HFFc6 (cell line): ENCODE measurements at regions not wholly inside any gene's neighbourhood (a gene's known extent, or its start where the extent isn't known, plus 50 kb on each side); places are given as distances from the start of the nearest gene placed in this dataset.

Source experiments
- DNase-seq: peaks from one replicate; pipeline ENCODE4 v3.0.0-alpha.2; 2018
- H3K27ac Mint-ChIP-seq: 2 replicates; pipeline ENCODE4 v1.8.0; 2020; ENCODE audit warnings: mild to moderate bottlenecking, mixed read lengths
- H3K27me3 Mint-ChIP-seq: 2 replicates; pipeline ENCODE4 v1.8.0; 2021; ENCODE audit warnings: mild to moderate bottlenecking, moderate library complexity, mixed read lengths; ENCODE audit not compliant: insufficient read depth
- H3K36me3 Mint-ChIP-seq: 2 replicates; pipeline ENCODE4 v1.8.0; 2021; ENCODE audit warnings: low read depth, mixed read lengths
- H3K4me1 Mint-ChIP-seq: 2 replicates; pipeline ENCODE4 v1.8.0; 2020; ENCODE audit warnings: low read depth, mixed read lengths
- H3K4me3 Mint-ChIP-seq: 2 replicates; pipeline ENCODE4 v1.8.0; 2020; ENCODE audit warnings: mild to moderate bottlenecking, moderate library complexity, mixed read lengths
- H3K9me3 Mint-ChIP-seq: 2 replicates; pipeline ENCODE4 v1.8.0; 2020; ENCODE audit warnings: mild to moderate bottlenecking, mixed read lengths
- CTCF ChIP-seq: fragments of 200-600 bp; sonication (generic); IDR thresholded peaks from 2 replicates; pipeline ENCODE4 v1.5.0; 2021; ENCODE audit warnings: antibody characterized with exemption, mild to moderate bottlenecking

- no peak for TF ChIP-seq CTCF
- no peak for DNase-seq
- peaks cover 6% of the 10 kb centered on the region for H3K4me1 Mint-ChIP-seq
- no peak overlapping the region for H3K4me3 Mint-ChIP-seq
- H3K27ac Mint-ChIP-seq: no peak overlapping the region
- no peaks in the 10 kb centered on the region for H3K27me3 Mint-ChIP-seq
- peaks cover 8% of the 10 kb centered on the region for H3K9me3 Mint-ChIP-seq
- peaks cover 10% of the 10 kb centered on the region for H3K36me3 Mint-ChIP-seq
Observed at GRCh38 chr6:121760191-121760590, 324.7 kb downstream of the GJA1 start.

GRCh38 chr6:121760745-121761144 is 325.3 kb downstream of the GJA1 start:
- H3K4me1 Mint-ChIP-seq: peaks cover 9% of the 10 kb centered on the region
- H3K27me3 Mint-ChIP-seq: no peaks in the 10 kb centered on the region
- H3K36me3 Mint-ChIP-seq: peaks cover 10% of the 10 kb centered on the region
- no peak for TF ChIP-seq CTCF
- peaks cover 8% of the 10 kb centered on the region for H3K9me3 Mint-ChIP-seq
- DNase-seq: no peak
- no peak overlapping the region for H3K4me3 Mint-ChIP-seq
- no peak overlapping the region for H3K27ac Mint-ChIP-seq

- Mint-ChIP-seq H3K27me3 (no peaks in the 10 kb centered on the region), H3K36me3 (peaks cover 10% of the 10 kb centered on the region), H3K27ac (no peak overlapping the region), H3K4me1 (peaks cover 9% of the 10 kb centered on the region), H3K9me3 (peaks cover 8% of the 10 kb centered on the region), H3K4me3 (no peak overlapping the region)
- TF ChIP-seq CTCF: no peak
- no peak for DNase-seq
Observed at GRCh38 chr6:121764493-121764892, 329.0 kb downstream of the GJA1 start.

GRCh38 chr6:121765060-121765459 is 329.6 kb downstream of the GJA1 start:
- DNase-seq: no peak
- no peak overlapping the region for H3K4me3 Mint-ChIP-seq
- no peak for TF ChIP-seq CTCF
- no peaks in the 10 kb centered on the region for H3K27me3 Mint-ChIP-seq
- H3K4me1 Mint-ChIP-seq: peaks cover 9% of the 10 kb centered on the region
- H3K9me3 Mint-ChIP-seq: peaks cover 8% of the 10 kb centered on the region
- peaks cover 10% of the 10 kb centered on the region for H3K36me3 Mint-ChIP-seq
- H3K27ac Mint-ChIP-seq: no peak overlapping the region

- Mint-ChIP-seq H3K4me3 (no peak overlapping the region), H3K36me3 (peaks cover 2% of the 10 kb centered on the region; the same call in 1 of the 2 replicates), H3K4me1 (peaks cover 17% of the 10 kb centered on the region), H3K27me3 (no peaks in the 10 kb centered on the region), H3K27ac (no peak overlapping the region), H3K9me3 (peaks cover under 1% of the 10 kb centered on the region; the same call in 1 of the 2 replicates)
- DNase-seq: no peak
- no peak for TF ChIP-seq CTCF
Observed at GRCh38 chr6:121767211-121767610, 331.8 kb downstream of the GJA1 start.

- TF ChIP-seq CTCF: no peak
- H3K27ac Mint-ChIP-seq: no peak overlapping the region
- DNase-seq: no peak
Observed at GRCh38 chr6:121770943-121771342, 335.5 kb downstream of the GJA1 start.

More at GRCh38 chr6:121770943-121771342, 335.5 kb downstream of the GJA1 start:
- H3K4me1 Mint-ChIP-seq: peaks cover 8% of the 10 kb centered on the region; the same call in 1 of the 2 replicates
- no peaks in the 10 kb centered on the region; the same call in 1 of the 2 replicates for H3K27me3 Mint-ChIP-seq
- H3K4me3 Mint-ChIP-seq: no peak overlapping the region
- no peaks in the 10 kb centered on the region for H3K36me3 Mint-ChIP-seq
- H3K9me3 Mint-ChIP-seq: no peaks in the 10 kb centered on the region
